ENCODE measurements at regions not wholly inside any gene's neighbourhood (a gene's known extent, or its start where the extent isn't known, plus 50 kb on each side); places are given as distances from the start of the nearest gene placed in this dataset.
"Not testable (repeated sequence)": the region's sequence is repeated elsewhere in the genome, so short reads cannot be mapped to it uniquely, and the experiment has no call there.

GRCh38 chr6:26859067-26859770 is 199.7 kb upstream of the ZNF322 start:
- TF ChIP-seq, protein P1, sequence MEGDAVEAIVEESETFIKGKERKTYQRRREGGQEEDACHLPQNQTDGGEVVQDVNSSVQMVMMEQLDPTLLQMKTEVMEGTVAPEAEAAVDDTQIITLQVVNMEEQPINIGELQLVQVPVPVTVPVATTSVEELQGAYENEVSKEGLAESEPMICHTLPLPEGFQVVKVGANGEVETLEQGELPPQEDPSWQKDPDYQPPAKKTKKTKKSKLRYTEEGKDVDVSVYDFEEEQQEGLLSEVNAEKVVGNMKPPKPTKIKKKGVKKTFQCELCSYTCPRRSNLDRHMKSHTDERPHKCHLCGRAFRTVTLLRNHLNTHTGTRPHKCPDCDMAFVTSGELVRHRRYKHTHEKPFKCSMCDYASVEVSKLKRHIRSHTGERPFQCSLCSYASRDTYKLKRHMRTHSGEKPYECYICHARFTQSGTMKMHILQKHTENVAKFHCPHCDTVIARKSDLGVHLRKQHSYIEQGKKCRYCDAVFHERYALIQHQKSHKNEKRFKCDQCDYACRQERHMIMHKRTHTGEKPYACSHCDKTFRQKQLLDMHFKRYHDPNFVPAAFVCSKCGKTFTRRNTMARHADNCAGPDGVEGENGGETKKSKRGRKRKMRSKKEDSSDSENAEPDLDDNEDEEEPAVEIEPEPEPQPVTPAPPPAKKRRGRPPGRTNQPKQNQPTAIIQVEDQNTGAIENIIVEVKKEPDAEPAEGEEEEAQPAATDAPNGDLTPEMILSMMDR (IDR thresholded peaks at IDR 0.05), result not testable (repeated sequence)
- not testable (repeated sequence) for TF ChIP-seq POLR2A (IDR thresholded peaks at IDR 0.05)

Measured in esophagus squamous epithelium (tissue), 4 donors.